GM12878 (cell line): ENCODE measurements at regions not wholly inside any gene's neighbourhood (a gene's known extent, or its start where the extent isn't known, plus 50 kb on each side); places are given as distances from the start of the nearest gene placed in this dataset.
"Not testable (repeated sequence)": the region's sequence is repeated elsewhere in the genome, so short reads cannot be mapped to it uniquely, and the experiment has no call there.

Experiments
- CTCF ChIP-seq, 3 experiments: IDR thresholded peaks in 2 of 3; conservative IDR thresholded peaks in 1 of 3; 2 replicates each; pipeline ENCODE4 v1.5.1; 2011; ENCODE audit warnings: low read depth in 3 of 3, low read length in 3 of 3, mild to moderate bottlenecking in 3 of 3, control low read depth in 2 of 3, moderate library complexity in 2 of 3, inconsistent platforms in 1 of 3, mixed read lengths in 1 of 3; ENCODE audit not compliant: control insufficient read depth in 2 of 3, insufficient read depth in 1 of 3; ENCODE audit errors: extremely low read depth in 1 of 3
- HSF1 ChIP-seq: fragments of 150-350 bp; IDR thresholded peaks from 2 replicates; pipeline ENCODE4 v1.6.1; 2014; ENCODE audit warnings: mild to moderate bottlenecking, low read depth, low read length
- SRF ChIP-seq, 2 experiments: IDR thresholded peaks; 2 replicates each; pipeline ENCODE4 v1.6.1; 2011; ENCODE audit warnings: low read depth in 2 of 2, low read length in 2 of 2, mild to moderate bottlenecking in 1 of 2, moderate library complexity in 1 of 2
- ZNF217 ChIP-seq: fragments of 450-650 bp; IDR thresholded peaks from 2 replicates; pipeline ENCODE4 v1.6.1; 2017; ENCODE audit warnings: antibody characterized with exemption, mild to moderate bottlenecking

GRCh38 chr17:61539728-61540127, 51.3 kb downstream of the NACA2 start:
- TF ChIP-seq SRF (IDR thresholded peaks at IDR 0.05; ENCODE audit: low read depth in 2 of 2, low read length in 2 of 2); ZNF217; CTCF (IDR thresholded peaks at IDR 0.05 in 2 of 3, conservative IDR thresholded peaks at IDR 0.05 in 1 of 3; ENCODE audit: control insufficient read depth in 2 of 3, extremely low read depth in 1 of 3, insufficient read depth in 1 of 3, low read depth in 3 of 3, low read length in 3 of 3); HSF1: not testable (repeated sequence)
